BJ (cell line): ENCODE measurements at regions not wholly inside any gene's neighbourhood (a gene's known extent, or its start where the extent isn't known, plus 50 kb on each side); places are given as distances from the start of the nearest gene placed in this dataset.

ENCODE experiments used
- CTCF ChIA-PET: fragments of 350-600 bp; formaldehyde crosslinking; extraction: SDS; loops from one replicate; lab custom pipeline; 2021; ENCODE audit warnings: antibody characterized with exemption, inconsistent platforms; lab: Yijun Ruan, JAX
- POLR2A ChIA-PET: fragments of 300-600 bp; sonication (Branson Sonifier 250); formaldehyde crosslinking; extraction: SDS; loops from one replicate; lab custom pipeline; 2021; ENCODE audit warnings: antibody characterized with exemption; lab: Charles Lee
- DNase-seq: peaks from one replicate; pipeline ENCODE4 v3.0.0-alpha.2; 2011; ENCODE audit warnings: low read depth
- H3K27me3 ChIP-seq: 2 replicates; pipeline ENCODE4 v1.6.0; 2011; ENCODE audit warnings: low read length; ENCODE audit not compliant: control insufficient read depth, insufficient read depth
- H3K36me3 ChIP-seq: 2 replicates; pipeline ENCODE4 v1.5.1; 2011; ENCODE audit warnings: low read length; ENCODE audit not compliant: control insufficient read depth, insufficient read depth
- H3K4me3 ChIP-seq: 2 replicates; pipeline ENCODE4 v1.5.1; 2011; ENCODE audit warnings: low read depth, mild to moderate bottlenecking, control low read depth, low read length
- TF ChIP-seq, protein P1 (sequence below): IDR thresholded peaks from 2 replicates; pipeline ENCODE4 v1.5.1; 2011; ENCODE audit warnings: low read depth, mild to moderate bottlenecking, control low read depth, inconsistent platforms, low read length, moderate library complexity; ENCODE audit not compliant: insufficient read depth

DNA sequence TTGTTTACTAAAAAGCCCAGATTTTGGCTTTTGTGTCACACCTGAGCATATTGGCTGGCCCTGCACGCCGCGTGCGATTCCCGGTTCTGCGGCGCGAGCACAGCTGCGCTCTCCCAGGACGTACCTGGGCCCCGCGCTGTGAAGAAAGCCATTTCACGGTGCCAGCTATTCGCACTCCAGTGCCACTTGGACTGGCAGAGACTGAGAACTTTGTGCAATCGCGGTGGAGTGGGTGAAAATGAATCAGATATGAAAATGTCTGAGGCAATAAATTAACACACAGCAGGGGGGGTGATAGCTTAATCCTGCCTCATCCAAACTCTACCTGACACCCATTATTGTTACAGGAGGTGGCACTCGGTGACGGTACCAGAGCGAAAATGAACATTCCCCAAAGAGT, 330.1 kb upstream of the MGMT start:
- ChIA-PET POLR2A (no interaction called here), CTCF (no interaction called here)
- no peak for DNase-seq
- TF ChIP-seq, protein P1, sequence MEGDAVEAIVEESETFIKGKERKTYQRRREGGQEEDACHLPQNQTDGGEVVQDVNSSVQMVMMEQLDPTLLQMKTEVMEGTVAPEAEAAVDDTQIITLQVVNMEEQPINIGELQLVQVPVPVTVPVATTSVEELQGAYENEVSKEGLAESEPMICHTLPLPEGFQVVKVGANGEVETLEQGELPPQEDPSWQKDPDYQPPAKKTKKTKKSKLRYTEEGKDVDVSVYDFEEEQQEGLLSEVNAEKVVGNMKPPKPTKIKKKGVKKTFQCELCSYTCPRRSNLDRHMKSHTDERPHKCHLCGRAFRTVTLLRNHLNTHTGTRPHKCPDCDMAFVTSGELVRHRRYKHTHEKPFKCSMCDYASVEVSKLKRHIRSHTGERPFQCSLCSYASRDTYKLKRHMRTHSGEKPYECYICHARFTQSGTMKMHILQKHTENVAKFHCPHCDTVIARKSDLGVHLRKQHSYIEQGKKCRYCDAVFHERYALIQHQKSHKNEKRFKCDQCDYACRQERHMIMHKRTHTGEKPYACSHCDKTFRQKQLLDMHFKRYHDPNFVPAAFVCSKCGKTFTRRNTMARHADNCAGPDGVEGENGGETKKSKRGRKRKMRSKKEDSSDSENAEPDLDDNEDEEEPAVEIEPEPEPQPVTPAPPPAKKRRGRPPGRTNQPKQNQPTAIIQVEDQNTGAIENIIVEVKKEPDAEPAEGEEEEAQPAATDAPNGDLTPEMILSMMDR, result no peak
- H3K4me3 ChIP-seq, result no peak overlapping the region
- H3K36me3 ChIP-seq, result no peaks in the 10 kb centered on the region
- H3K27me3 ChIP-seq, result no peaks in the 10 kb centered on the region

DNA sequence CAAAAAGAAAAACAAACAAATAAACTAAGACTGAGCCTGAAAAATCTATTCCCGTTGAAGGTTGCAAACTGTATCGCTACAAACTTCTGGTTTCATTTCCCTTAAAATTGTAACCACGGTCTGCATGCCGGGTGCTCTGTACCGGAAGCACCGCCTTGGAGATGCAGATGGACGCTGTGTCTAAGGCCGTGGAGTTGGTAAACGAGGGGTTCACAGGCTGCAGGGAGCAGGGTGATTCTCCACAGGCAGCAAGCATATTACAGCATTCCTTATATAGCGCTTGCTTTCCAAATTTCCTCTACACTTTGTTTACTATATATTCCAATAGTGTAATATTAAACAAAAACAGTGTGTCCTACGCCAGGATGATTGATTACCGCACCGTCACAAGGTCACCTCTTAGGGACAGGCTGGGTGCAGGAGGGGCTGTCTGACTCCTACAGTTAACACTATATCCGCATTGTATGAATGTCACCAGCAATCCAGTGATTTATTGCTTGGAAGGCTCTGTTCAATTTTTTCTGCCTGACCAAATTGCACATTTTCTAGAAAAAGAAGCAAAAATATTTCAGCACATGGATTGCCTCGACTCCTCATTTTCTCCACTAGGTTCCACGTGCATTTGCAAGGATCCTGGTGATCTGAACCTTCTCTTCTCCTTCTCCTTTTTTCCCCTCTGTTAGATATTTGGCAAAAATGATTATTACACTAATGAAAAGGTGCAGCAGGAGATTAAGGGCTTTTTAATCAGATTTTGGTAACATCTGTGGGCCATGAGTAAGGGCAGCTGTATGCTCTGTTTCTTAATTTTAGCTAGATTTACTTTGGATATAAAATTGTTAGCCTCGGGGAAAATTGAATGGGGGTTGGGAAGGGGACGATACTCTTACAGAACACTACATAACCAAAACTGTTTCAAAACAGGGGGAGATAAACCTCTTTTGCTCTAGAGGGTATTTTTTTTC, 325.8 kb upstream of the MGMT start:
- POLR2A ChIA-PET, result no interaction called here

DNA sequence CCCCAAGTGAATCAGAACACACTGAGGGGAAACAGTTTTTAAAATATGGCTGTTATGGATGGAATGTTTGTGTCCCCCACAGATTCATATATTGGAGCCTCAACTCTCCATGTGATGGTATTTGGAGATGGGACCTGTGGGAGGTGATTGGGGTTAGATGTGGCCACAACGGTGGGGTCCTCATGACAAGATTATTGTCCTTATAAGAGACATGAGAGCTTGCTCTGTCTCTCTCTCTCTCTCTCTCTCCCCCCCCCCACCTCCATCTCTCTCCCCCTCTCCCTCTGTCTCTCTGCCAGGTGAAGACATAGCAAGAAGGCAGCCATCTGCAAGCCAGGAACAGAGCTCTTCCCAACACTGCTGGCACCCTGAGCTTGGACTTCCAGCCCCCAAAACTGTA, 315.8 kb upstream of the MGMT start:
- ChIA-PET CTCF (no interaction called here), POLR2A (no interaction called here)
- Histone ChIP-seq H3K4me3 (no peak overlapping the region), H3K27me3 (no peaks in the 10 kb centered on the region), H3K36me3 (no peaks in the 10 kb centered on the region)
- no peak for DNase-seq
- TF ChIP-seq, protein P1, result no peak

More for the DNA sequence above, 325.8 kb upstream of the MGMT start:
- Histone ChIP-seq H3K4me3 (no peak overlapping the region), H3K36me3 (no peaks in the 10 kb centered on the region), H3K27me3 (no peaks in the 10 kb centered on the region)
- CTCF ChIA-PET, result no interaction called here
- DNase-seq, result no peak
- TF ChIP-seq, protein P1, result no peak

DNA sequence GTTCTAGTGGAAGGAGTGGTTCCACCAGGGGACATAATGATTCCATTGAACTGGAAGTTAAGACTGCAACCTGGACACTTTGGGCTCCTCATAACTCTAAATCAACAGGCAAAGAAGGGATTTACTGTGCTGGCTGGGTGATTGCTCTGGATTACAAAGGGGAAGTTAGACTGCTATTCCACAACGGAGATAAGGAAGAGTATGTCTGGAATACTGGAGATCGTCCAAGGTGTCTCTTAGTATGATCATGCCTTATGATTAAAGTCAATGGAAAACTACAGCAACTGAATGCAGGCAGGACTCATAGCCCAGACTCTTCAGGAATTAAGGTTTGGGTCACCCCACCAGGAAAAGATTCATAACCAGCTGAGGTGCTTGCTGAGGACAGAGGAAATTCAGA, 310.6 kb upstream of the MGMT start:
- POLR2A ChIA-PET, result no interaction called here

DNA sequence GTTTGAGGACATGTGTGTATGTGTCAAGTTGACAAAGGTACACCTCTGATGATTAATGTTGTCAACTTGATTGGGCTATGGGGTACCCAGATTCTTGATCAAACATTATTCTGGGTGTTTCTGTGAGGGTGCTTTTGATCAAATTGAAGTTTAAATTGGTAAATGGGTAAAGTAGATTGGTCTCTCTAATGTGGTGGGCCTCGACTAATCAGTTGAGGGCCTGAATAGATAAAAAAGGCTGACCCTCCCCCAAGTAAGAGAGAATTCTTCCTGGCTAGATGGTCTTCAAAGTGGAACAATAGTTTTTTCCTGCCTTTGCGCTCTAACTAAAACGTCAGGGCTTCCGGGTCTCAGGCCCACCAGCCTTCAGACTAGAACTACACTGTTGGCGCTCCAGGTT, 309.9 kb upstream of the MGMT start:
- Histone ChIP-seq H3K36me3 (no peaks in the 10 kb centered on the region), H3K27me3 (no peaks in the 10 kb centered on the region), H3K4me3 (no peak overlapping the region)
- POLR2A ChIA-PET, result no interaction called here
- no peak for DNase-seq
- CTCF ChIA-PET, result no interaction called here
- TF ChIP-seq, protein P1, result no peak

More for the DNA sequence above, 310.6 kb upstream of the MGMT start:
- no peaks in the 10 kb centered on the region for H3K27me3 ChIP-seq
- CTCF ChIA-PET, result no interaction called here
- no peak overlapping the region for H3K4me3 ChIP-seq
- H3K36me3 ChIP-seq, result no peaks in the 10 kb centered on the region
- DNase-seq, result no peak
- TF ChIP-seq, protein P1, result no peak
